Keratinocyte (primary cell): ENCODE measurements at regions not wholly inside any gene's neighbourhood (a gene's known extent, or its start where the extent isn't known, plus 50 kb on each side); places are given as distances from the start of the nearest gene placed in this dataset.
"Not testable (repeated sequence)": the region's sequence is repeated elsewhere in the genome, so short reads cannot be mapped to it uniquely, and the experiment has no call there.

ENCODE experiments used
- DNase-seq: peaks from one replicate; pipeline ENCODE4 v3.0.0-alpha.2; 2011; ENCODE audit warnings: low read depth, missing footprints, low spot score
- FAIRE-seq: peaks from 2 replicates; lab custom pipeline; 2011; peaks lifted over from hg19 to GRCh38; lab: Jason Lieb, UNC
- H2AFZ ChIP-seq: 2 replicates; pipeline ENCODE4 v1.6.0; 2012; ENCODE audit warnings: low read length, control low read depth, inconsistent platforms; ENCODE audit not compliant: control insufficient read depth
- H3K27ac ChIP-seq: 2 replicates; pipeline ENCODE4 v1.5.1; 2011; ENCODE audit warnings: low read length; ENCODE audit not compliant: control insufficient read depth, insufficient read depth
- H3K27me3 ChIP-seq: 3 replicates; pipeline ENCODE4 v1.6.0; 2011; ENCODE audit warnings: low read length; ENCODE audit not compliant: control insufficient read depth, insufficient read depth; ENCODE audit errors: extremely low read depth
- H3K36me3 ChIP-seq, 2 experiments: 2 replicates in 1 of 2; 3 replicates in 1 of 2; pipeline ENCODE4 v1.5.1; 2011; ENCODE audit warnings: low read length in 2 of 2, mild to moderate bottlenecking in 1 of 2; ENCODE audit not compliant: control insufficient read depth in 2 of 2, insufficient read depth in 2 of 2; ENCODE audit errors: extremely low read depth in 1 of 2
- H3K4me1 ChIP-seq: 3 replicates; pipeline ENCODE4 v1.5.1; 2011; ENCODE audit warnings: low read length; ENCODE audit not compliant: control insufficient read depth, insufficient read depth; ENCODE audit errors: extremely low read depth
- H3K4me2 ChIP-seq: 3 replicates; pipeline ENCODE4 v1.6.0; 2011; ENCODE audit warnings: low read depth, low read length; ENCODE audit not compliant: control insufficient read depth, insufficient read depth; ENCODE audit errors: extremely low read depth
- H3K4me3 ChIP-seq, 3 experiments: fragments of 200-600 bp in 1 of 3; sonication (generic) in 1 of 3; 2 replicates in 2 of 3; 3 replicates in 1 of 3; pipeline ENCODE4 v1.5.1; 2011 to 2016; ENCODE audit warnings: low read length in 3 of 3, mild to moderate bottlenecking in 3 of 3, control low read depth in 2 of 3, inconsistent platforms in 1 of 3, low read depth in 1 of 3, mixed read lengths in 1 of 3, mixed run types in 1 of 3, moderate library complexity in 1 of 3; ENCODE audit not compliant: control insufficient read depth in 2 of 3, insufficient read depth in 2 of 3; ENCODE audit errors: extremely low read depth in 1 of 3
- H3K79me2 ChIP-seq: 2 replicates; pipeline ENCODE4 v1.6.0; 2012; ENCODE audit warnings: low read length; ENCODE audit not compliant: control insufficient read depth, insufficient read depth
- H3K9ac ChIP-seq: 3 replicates; pipeline ENCODE4 v1.6.0; 2011; ENCODE audit warnings: low read length; ENCODE audit not compliant: control insufficient read depth, insufficient read depth; ENCODE audit errors: extremely low read depth
- H3K9me1 ChIP-seq: 3 replicates; pipeline ENCODE4 v1.6.0; 2011; ENCODE audit warnings: low read length; ENCODE audit not compliant: control insufficient read depth, insufficient read depth; ENCODE audit errors: extremely low read depth
- H3K9me3 ChIP-seq: 2 replicates; pipeline ENCODE4 v1.5.1; 2012; ENCODE audit warnings: low read depth, low read length; ENCODE audit not compliant: control insufficient read depth
- H4K20me1 ChIP-seq: 3 replicates; pipeline ENCODE4 v1.6.0; 2011; ENCODE audit warnings: low read length; ENCODE audit not compliant: control insufficient read depth, insufficient read depth; ENCODE audit errors: extremely low read depth
- CTCF ChIP-seq, 3 experiments: IDR thresholded peaks in 1 of 3; conservative IDR thresholded peaks in 1 of 3; optimal IDR thresholded peaks in 1 of 3; 2 replicates in 2 of 3; 3 replicates in 1 of 3; pipeline versions ENCODE3 to v1.5.1; 2011; ENCODE audit warnings: low read length in 3 of 3, mild to moderate bottlenecking in 3 of 3, moderate library complexity in 2 of 3, control low read depth in 1 of 3, inconsistent platforms in 1 of 3; ENCODE audit not compliant: insufficient read depth in 2 of 3; ENCODE audit errors: extremely low read depth in 1 of 3
- EZH2 ChIP-seq: IDR thresholded peaks from one replicate; pipeline ENCODE4 v1.6.1; 2012; ENCODE audit warnings: inconsistent platforms, mild to moderate bottlenecking, low read length, moderate library complexity
- dilution Hi-C: fragments of 300-500 bp; cut with MboI; formaldehyde crosslinking; loops from one replicate; pipeline ENCODE4 v1.7.0; 2020; ENCODE audit warnings: low sequenced_read_pairs; ENCODE audit not compliant: extremely low pct_ligation_motif_present

- no peaks in the 10 kb centered on the region for H3K9me3 ChIP-seq
- H3K27me3 ChIP-seq: no peaks in the 10 kb centered on the region
- no peak for TF ChIP-seq EZH2
- no peak for TF ChIP-seq CTCF (optimal IDR thresholded peaks at IDR 0.05 in 1 of 3, IDR thresholded peaks at IDR 0.05 in 1 of 3, conservative IDR thresholded peaks at IDR 0.05 in 1 of 3; ENCODE audit: extremely low read depth in 1 of 3, insufficient read depth in 2 of 3, low read length in 3 of 3)
- H3K36me3 ChIP-seq: no peaks in the 10 kb centered on the region
- H3K27ac ChIP-seq: no peak overlapping the region
- H3K79me2 ChIP-seq: no peaks in the 10 kb centered on the region
- H3K4me1 ChIP-seq: peaks cover 2% of the 10 kb centered on the region
- dilution Hi-C loops: no loop called here
- no peak overlapping the region for H3K4me2 ChIP-seq
- FAIRE-seq: no peak
- no peak overlapping the region for H3K4me3 ChIP-seq
- H4K20me1 ChIP-seq: no peaks in the 10 kb centered on the region
- H3K9ac ChIP-seq: no peak overlapping the region
- no peaks in the 10 kb centered on the region for H3K9me1 ChIP-seq
- H2AFZ ChIP-seq: no peak overlapping the region
- DNase-seq: no peak
Observed at GRCh38 chr5:154673506-154673905, 81.7 kb upstream of the LARP1 start.

- H3K27ac ChIP-seq, H2AFZ ChIP-seq, H3K4me1 ChIP-seq, H3K36me3 ChIP-seq, H3K9ac ChIP-seq, H3K4me3 ChIP-seq, H3K4me2 ChIP-seq, H3K9me1 ChIP-seq, H3K79me2 ChIP-seq, dilution Hi-C loops, FAIRE-seq, DNase-seq, H4K20me1 ChIP-seq, H3K9me3 ChIP-seq, H3K27me3 ChIP-seq: not testable (repeated sequence)
Observed at GRCh38 chr5:154669913-154670312, 85.3 kb upstream of the LARP1 start.

GRCh38 chr5:154669402-154669801 lies 85.8 kb upstream of the LARP1 start:
- no peak overlapping the region for H3K4me3 ChIP-seq
- FAIRE-seq (no peak), DNase-seq (no peak)
- H3K4me2 ChIP-seq: no peak overlapping the region
- H3K79me2 ChIP-seq: no peaks in the 10 kb centered on the region
- peaks cover 4% of the 10 kb centered on the region for H3K9me3 ChIP-seq
- H4K20me1 ChIP-seq: no peaks in the 10 kb centered on the region
- H3K9ac ChIP-seq: no peak overlapping the region
- TF ChIP-seq EZH2 (no peak), CTCF (optimal IDR thresholded peaks at IDR 0.05 in 1 of 3, IDR thresholded peaks at IDR 0.05 in 1 of 3, conservative IDR thresholded peaks at IDR 0.05 in 1 of 3; ENCODE audit: extremely low read depth in 1 of 3, insufficient read depth in 2 of 3, low read length in 3 of 3) (no peak)
- H3K9me1 ChIP-seq: no peaks in the 10 kb centered on the region
- dilution Hi-C loops: no loop called here
- no peak overlapping the region for H2AFZ ChIP-seq
- no peak overlapping the region for H3K27ac ChIP-seq
- no peaks in the 10 kb centered on the region for H3K36me3 ChIP-seq
- no peaks in the 10 kb centered on the region for H3K27me3 ChIP-seq
- no peaks in the 10 kb centered on the region for H3K4me1 ChIP-seq
